Astrocyte (in vitro differentiated cells and primary cell): ENCODE measurements at regions not wholly inside any gene's neighbourhood (a gene's known extent, or its start where the extent isn't known, plus 50 kb on each side); places are given as distances from the start of the nearest gene placed in this dataset.

Source experiments
- EZH2 ChIP-seq: IDR thresholded peaks from 2 replicates; pipeline ENCODE4 v1.6.1; 2012; ENCODE audit warnings: mild to moderate bottlenecking, low read length, inconsistent platforms; ENCODE audit not compliant: insufficient read depth
- TF ChIP-seq, protein P1 (sequence below): IDR thresholded peaks from 2 replicates; pipeline ENCODE4 v1.5.1; 2011; ENCODE audit warnings: low read depth, mild to moderate bottlenecking, inconsistent platforms, low read length, moderate library complexity; ENCODE audit not compliant: insufficient read depth

DNA sequence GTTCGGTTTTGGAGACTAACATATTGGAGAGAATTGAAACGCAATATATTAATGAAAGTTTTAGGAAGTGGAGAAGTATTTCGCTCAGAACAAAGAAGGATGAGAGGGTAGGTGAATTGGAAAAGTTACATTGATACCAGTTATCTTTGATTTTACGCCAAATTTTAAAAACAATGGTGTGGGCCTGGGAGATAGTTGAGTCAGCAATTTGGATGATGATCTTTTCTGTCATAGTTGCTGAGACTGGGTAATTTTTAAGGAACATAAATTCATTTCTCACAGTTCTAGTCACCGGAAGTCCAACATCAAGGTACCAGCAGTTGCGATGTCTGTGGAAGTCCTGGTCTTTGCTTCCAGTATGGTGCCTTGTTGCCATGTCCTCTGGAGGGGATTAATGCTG lies 644.8 kb upstream of the LCORL start:
- TF ChIP-seq, protein P1, sequence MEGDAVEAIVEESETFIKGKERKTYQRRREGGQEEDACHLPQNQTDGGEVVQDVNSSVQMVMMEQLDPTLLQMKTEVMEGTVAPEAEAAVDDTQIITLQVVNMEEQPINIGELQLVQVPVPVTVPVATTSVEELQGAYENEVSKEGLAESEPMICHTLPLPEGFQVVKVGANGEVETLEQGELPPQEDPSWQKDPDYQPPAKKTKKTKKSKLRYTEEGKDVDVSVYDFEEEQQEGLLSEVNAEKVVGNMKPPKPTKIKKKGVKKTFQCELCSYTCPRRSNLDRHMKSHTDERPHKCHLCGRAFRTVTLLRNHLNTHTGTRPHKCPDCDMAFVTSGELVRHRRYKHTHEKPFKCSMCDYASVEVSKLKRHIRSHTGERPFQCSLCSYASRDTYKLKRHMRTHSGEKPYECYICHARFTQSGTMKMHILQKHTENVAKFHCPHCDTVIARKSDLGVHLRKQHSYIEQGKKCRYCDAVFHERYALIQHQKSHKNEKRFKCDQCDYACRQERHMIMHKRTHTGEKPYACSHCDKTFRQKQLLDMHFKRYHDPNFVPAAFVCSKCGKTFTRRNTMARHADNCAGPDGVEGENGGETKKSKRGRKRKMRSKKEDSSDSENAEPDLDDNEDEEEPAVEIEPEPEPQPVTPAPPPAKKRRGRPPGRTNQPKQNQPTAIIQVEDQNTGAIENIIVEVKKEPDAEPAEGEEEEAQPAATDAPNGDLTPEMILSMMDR = no peak
- no peak for TF ChIP-seq EZH2
